ENCODE measurements at regions not wholly inside any gene's neighbourhood (a gene's known extent, or its start where the extent isn't known, plus 50 kb on each side); places are given as distances from the start of the nearest gene placed in this dataset.

DNA sequence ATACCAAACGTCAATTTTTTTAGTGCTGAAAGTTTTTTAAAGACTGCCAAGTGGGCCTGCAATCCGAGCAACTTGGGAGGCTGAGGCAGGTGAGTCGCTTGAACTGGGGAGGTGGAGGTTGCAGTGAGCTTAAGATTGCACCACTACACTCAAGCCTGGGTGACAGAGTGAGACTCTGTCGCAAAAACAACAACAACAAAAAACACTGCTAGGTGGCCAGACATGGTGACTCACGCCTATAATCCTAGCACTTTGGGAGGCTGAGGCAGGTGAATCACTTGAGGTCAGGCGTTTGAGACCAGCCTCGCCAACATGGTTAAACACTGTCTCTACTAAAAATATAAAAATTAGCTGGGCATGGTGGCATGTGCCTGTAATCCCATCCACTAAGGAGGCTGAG, 202.8 kb upstream of the COPS8 start:
- no peak for DNase-seq

DNA sequence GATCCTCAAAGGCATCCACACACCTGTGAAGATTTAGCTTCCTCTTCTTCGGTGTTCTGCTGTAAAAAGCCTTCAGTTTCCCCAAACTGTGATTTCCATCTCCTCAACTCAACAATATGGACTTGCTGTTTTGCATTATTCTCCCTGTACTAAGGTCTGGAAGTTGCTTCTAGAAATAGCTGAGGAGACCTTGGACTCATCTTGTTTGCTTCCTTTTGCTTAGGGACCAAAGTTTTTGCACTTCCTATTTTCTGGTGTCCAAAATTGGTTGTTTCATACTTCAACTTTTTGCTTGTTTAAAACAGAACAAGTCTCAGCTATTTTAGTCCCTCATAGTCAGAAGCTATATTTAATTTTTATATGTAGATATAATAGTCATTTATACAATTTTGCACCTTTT, 201.9 kb upstream of the COPS8 start:
- DNase-seq = no peak

DNA sequence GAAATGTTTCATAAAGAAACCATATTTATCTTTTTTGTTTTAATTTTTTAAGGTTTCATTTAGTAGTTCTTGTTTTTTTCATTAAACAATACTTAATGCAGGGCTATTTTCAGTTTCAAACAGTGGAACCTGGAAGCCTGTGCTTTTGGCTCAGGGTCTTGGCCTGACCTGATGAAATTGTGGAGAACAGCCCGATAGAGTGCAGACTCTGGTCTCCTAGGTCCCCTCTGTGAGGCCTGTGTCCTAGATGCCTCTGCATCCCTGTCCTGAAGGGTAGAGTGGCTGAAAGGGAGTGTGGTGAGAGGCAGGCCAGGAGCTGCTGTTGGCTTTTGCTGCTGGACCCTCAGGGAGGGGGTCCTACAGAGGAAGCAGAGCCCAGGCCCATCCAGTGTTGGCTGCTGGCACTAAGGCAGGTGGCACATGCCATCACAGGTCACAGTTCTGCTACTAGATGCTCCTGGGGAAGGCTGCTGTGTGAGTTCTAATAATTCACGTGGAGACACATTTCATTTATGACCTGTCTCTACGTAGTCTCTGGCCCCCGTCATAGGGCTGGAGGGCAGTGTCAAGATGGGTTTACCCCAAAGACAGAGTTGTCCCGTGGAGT, 201.0 kb upstream of the COPS8 start:
- no peak for DNase-seq

DNA sequence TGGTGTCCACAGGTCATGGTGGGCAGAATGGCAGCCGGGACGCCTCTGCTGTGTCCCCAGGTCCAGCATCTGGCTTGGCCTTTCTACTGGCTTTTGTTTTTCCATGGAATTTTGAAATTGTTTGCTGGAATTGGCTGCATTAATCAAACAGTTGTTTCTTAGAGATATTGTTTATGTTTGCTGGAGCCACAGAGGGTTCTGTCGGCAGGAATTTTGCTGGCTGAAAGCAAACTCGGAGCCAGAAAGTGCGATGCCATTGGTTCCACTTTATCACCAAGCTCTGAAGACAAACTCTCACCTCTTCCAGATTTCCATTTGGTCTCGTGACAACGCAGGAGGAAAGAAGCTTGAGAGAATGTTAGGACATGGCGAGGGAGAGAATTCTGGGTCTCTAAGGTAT, 199.2 kb upstream of the COPS8 start:
- DNase-seq = no peak

DNA sequence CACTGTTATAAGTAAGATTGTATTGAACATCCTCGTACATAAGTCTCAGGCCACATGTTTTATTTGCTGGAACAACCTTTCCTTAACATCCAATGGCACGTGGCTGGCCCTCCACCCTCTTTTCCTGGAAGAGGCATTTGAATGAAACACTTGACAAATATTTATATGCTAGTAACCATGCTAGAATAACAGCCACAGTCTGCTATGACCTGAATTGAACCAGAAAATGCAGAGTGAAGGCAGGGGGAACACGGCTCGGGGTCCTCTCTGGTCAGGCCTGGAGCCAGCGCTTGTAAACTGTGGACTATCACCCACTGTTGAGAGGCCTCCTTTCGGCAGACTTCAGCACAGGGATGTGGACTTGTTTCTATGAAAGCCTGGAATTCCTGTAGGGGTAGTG, 198.2 kb upstream of the COPS8 start:
- DNase-seq = no peak

DNA sequence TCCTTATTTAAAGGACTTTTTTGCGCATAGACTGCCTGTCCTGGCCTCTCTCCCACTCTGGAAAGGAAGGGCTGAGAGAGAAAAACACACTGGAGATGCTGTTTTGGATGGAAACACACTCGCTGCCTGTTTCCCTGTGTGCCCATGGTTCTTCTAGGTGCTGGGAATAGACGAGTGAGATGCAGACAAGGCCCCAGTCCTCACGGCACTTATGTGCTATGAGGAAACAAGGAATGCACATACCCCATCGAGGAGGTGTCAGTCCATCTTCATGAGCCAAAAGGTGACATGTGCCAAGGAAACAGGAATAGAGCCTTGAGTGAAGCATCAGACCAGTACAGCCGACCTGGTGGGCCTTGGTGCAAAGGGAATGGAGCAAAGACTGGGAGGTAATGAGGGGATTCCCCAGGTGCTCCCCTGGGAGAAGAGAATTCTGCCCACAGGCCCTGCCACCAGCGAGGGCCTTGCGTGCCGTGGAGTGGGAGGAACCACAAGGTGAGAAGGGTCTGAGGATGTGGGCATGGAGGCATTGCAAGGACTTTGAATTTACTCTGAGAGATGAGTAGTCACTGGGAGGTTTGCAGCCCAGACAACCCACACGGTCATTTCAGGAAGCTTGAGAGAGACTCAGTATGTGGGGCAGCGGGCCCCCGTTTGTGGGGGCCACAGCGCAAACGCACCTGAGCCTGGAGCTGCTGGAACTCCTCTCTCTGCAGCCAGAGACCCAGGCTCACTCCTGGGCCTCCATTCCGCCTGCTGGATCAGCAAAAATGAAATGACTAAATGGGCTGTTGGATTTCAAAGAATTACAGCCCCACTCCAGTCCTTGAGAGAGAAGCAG, 197.5 kb upstream of the COPS8 start:
- no peak for DNase-seq

DNA sequence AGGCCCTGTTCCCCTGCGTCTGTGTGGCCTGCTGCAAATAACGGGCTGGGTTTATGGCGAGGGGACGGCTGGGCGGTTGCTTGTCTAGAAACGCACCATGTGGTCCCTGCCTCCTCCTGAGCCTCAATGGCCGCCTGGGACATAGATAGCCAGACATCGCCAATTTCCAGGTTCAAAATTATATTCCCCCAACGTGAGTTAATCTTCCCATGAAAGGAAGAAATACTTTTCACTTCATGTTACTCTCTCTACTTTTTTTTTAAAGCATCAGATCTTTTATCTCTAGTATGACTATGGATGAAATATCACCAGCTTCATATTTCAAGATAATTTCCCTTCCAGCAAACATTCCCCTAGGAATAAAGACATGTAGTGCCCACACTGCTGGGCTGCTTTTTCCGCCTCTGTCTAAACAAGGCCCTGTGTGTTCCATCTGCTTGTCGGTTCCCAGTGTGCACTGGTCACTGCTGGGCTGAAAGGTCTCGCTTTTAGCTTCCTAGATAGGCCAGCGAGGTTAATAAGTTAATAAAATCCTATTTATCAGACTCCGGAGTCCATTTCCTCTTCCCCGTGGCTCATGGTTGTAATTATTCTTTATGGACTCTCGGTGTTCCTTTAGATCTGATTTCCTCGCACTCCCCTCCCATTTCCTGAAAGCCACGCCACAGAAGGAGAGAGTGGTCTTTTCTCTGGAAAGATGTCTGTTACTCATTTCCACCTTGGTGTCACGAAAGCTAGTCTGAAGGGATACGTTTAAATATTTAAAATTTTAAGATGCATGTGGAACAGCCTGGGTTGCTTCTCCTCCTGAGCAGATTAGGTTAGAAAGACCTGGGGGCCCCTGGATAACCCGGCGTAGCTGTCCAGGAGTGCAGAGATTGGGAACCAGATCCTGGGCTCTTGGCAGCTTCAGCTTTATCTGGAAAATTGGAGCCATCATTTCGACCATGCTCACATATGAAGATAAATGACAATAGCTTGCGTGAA, 196.6 kb upstream of the COPS8 start:
- DNase-seq = no peak

DNA sequence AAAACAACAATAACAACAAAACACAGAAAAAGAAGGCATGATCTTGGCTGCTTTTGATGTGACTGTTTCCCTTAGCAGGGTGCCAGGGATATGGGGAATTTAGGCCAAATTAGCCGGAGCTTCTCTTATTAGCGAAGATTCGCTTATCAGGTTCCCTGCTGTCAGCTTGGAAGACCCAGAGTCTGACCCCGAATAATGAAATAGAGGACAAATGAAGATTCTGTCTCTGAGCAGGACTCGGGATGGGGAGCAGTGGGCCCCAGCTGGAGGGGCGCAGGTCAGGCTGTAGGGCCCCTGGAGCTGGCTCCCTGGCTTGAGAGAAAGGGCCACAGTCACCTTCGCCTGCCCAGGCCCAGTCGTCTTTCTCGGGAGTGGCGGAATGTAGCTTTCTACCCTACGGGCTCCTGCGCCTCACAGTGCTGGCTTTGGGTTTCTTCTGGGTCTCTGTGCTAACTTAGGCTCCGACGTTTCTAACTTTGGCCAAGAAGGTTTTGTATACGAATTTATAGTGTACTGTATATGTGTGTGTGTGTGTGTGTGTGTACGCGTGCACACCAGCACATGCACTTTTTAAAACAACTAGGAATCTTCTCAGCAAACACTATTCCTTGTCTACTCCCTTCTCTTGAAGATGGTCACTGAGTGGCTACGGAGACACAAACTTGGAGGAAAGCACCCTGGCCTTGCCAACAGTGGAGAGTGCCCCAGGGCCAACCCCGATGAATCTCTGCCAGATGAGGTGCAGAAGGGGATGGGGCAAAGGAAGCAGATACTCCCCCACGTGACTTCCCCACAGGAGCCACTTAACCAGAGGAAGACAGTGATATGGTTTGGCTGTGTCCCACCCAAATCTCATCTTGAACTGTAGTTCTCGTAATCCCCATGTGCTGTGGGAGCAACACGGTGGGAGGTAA, 195.6 kb upstream of the COPS8 start:
- DNase-seq = no peak

DNA sequence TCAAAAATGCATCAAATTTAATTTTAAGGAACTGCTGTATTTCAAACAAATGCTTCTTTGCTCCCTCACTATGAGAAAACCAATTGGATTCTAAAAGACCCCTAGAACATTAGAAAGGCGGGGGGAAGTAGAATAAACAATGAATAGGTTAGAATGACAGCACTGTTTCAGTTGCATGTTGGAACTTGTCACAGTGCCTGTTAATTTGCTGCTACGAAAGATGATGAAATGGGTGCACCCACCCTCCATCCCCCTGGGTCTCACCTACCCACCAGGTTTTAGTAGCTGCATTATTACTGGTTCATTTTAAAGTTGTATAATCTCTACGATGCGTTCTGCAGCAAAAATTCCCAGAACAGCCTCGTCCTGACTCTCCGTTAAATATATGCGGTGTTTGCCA, 193.0 kb upstream of the COPS8 start:
- DNase-seq = no peak

DNA sequence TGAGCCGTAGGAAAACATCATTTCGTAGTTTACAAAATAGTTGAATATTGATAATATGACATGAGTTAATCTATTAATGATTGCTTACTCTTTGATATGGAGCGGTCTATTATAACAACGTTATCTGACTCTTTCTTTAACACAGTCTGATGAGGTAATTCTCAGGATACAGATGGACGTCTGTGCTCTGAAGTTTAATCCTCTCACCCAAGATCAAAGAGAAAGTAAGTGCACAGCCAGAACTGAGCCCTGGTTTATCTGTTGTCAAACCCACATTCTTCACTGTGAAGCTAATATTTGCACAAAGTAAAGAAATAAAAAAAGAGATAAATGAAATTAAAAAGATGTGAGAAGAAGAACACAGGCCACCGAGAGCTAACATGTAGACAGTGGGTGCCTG, 190.9 kb upstream of the COPS8 start:
- DNase-seq = no peak

DNA sequence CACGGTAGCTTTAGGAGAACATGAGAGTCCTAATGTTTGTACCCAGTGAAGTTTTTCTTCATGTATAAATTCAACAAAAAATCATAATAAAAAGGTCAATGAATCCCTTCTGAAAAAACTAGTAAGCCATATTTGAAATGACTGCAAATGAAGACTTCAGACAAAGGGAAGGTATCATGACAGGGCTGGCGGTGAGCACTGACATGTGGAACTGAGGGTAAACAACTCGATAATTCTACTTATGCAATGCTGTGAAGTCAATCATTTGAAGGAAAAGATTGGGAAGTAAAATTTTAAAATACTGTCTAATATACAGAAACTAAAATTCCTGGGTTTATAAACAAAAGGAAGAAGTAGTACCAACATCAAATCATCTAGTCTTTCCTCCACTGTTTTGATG, 190.2 kb upstream of the COPS8 start:
- no peak for DNase-seq

DNA sequence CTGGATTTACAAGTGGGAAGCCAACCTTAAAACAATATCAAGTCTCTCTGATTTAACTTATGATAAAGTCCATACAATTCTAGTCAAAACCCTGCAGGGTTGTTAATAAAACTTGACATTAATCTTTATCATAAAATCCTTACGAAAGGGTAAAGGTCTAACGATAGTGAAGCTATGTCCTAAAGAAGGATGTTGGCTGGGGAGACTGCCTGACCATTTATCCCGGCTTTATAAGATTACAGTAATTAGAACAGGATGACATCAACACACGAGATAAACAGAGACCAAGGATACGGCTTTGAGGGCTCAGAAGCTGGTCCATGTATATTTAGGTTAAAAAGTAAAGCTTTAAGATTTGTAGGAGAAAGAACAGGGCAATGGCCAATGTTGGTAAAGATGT, 189.0 kb upstream of the COPS8 start:
- no peak for DNase-seq

DNA sequence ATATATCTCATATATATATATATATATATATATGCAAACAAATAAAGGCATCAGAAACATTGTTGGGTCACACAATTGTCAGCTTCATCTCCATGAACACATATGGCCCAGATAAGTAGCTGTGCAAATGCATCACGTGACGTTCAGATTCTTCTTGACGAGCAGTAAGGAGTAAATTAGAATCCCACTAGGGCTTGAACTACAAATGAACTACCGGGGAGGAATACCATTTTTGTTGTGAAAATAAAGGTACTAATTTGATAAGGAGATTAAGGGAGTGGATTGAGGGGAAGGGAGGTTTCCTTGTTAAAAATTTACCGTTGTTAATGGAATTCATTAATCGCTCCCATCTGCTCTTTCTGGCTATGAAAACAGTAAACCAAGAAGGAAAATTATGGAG, 186.5 kb upstream of the COPS8 start:
- DNase-seq = no peak

DNA sequence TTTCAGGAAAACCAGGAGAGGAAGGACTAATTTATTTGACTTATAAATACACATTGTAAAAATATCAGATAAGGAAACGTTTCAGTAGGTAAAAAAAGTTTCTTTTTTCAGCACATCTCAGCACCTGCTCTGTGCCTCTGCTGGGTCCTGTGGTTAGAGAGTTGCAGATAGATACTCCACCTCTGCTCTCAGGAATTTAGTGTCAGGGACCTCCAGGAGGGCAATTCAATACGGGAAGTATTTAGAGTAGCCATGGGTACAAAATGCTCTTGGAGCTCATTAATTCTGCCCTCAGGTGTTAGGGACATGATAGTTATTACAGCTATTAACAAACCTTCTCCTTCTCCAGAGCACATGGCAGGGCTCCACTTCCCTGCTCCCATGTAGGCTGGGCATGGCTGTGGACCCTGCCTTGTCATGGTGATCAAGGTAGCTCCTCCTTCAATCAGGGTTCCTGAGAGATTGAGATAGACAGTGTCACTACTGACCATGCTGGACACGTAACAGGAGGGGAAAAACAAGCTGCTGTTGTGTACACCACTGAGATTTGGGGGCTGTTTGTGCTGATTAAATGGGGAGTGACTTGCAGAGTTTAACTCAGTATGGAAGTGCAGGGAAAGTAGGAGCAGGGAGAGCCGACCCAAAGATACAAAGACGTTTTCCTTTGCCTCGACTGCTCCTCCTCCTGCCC, 185.6 kb upstream of the COPS8 start:
- no peak for DNase-seq

DNA sequence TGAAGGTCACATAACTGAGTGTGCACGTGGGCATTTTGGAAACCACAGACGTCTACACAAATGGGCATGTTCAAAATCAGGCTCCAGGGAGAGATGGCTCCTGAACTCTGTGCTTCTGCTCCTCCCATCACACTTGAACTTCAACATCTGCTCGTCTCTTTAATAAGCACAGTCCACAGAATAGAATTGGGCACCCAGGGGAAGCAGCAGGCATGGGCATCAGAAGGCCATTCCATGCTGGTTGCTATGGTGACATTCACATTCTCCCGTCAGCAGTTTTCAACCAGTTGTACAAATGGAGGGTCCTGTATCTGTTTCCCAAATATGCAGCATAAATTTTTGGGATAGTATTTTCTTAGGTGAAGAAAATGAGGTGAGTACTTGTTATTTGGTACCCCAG, 183.7 kb upstream of the COPS8 start:
- DNase-seq = no peak

DNA sequence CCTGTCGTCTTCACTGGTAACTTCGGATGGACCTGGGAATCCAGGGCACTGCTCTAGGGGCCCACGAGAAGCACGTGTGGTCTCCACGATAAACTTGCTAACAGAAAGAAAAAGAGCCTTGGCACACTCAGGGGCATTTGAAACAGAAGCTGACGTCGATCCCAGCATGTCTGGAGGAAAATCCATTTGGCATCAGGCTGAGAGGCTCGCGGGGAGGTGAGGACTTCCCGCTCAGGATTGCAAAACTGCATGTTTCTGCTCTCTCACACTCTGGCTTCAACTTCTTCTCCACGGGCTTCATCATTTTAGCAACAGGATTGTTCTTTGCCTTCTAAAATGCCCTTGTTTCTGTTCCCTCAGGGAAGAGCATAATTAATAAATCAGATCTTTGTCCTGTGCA, 181.7 kb upstream of the COPS8 start:
- no peak for DNase-seq

DNA sequence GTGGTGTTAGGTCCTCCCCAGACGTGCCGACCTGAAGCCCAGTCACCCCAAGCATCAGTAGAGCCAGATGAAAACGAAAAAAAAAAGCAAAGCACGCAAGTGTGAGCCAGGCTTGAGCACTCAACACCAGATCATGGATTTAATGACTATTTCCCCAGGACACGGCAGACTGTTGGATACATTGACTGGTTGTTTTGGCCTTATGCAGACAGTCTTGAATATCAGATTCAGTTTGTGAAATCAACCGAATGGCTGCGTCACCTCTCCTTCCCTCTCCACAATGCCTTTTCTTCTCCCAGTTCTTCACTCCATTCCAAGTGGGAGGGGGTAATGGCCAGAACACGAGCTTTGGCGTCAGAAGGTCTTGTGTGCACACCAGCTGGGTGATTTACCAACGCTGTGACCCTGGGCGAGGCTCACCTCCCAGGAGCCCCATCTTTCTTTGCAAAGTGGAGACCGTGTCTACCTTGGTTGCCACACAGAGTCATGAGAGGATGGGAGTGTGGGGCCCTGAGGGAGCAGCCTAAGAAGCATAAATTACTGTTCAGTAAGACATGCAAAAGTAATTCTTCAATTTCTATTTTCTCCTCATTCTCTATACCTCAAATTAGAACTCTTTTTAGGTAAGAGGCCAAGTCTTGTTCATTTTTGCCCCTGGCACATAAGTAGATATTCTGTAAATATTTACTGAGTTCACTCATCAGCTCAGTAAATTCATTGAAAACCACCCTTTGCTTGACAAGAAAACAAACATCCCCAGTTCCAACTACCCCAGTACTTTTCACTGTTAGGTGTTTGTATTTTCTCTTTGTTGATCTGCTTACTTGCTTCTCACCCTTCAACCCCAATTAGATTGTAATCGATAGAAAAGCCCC, 181.1 kb upstream of the COPS8 start:
- DNase-seq = no peak

DNA sequence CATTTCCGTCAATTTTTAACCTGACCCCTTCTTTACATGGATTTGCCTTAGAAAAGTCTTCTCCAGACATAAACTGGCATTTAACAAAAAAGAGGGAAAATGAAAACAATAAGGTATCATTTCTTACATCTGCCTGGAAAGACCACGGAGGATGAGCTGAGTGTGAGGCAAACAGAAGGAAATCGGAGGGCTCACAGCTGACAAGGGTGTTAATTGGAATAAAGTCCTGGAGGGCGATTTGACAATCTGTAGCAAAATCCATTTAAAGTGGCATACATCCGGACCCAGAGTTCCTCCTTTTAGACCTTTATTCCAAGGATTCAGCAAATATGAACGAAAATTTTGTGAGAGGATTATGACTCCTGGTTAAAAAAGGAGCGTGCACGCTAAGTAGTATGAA, 179.7 kb upstream of the COPS8 start:
- DNase-seq = no peak

DNA sequence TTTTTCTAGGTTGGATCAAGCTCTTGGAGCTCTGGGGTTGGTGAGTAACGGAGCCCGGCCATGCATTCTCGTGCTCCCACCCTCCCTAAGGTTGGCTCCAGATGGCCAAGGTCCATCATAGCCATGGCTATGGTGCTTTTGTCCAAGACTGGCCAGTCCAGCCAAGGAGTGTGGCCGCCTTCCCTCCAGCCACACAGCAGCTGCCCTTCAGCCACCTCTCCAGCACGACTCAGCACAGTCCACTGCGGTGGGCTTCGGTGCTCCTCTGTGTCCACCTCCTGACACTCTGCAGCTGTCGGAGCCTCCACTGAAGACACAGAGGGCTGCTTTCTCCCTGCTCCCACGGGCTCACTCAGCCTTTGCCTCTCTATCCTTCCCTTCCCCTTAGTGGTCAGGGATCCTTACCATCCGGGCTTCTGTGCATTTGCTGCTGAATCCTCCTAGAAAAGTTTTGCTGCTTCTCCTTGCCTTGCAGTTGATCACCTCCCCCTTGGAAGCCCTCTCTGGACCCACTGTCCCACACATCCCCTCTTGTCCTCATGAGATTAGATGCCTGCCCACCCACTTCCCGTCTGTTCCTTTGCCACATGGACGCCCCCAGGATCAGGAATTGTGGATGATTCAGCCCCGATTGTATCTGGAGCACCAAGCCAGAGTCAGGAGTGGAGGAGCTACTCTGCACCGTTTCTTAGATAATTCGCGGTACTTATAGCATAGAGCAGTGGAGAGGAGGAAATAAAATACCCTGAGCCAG, 177.1 kb upstream of the COPS8 start:
- DNase-seq = no peak

DNA sequence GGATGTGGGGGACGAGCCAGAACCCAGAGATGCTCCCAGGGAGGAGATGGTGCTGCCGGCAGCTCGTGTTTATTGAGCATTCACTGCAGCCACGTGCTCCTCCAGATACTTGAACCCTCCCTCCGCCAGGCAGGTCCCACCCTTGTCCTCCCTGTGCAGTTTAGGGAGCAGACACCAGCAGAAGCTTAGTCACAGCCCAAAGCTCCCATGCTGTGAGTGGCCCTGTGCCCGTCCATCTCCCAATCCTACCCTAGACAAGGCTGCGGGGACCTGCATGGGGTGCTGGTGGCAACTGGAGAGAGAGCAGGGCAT, 176.5 kb upstream of the COPS8 start:
- no peak for DNase-seq

All from CD4-positive, alpha-beta T cell treated with Interleukin-21 for 1 hour (primary cell).